H9 (cell line): ENCODE measurements at regions not wholly inside any gene's neighbourhood (a gene's known extent, or its start where the extent isn't known, plus 50 kb on each side); places are given as distances from the start of the nearest gene placed in this dataset.

Experiments used
- DNase-seq: peaks from one replicate; pipeline ENCODE4 v3.0.0-alpha.2; 2017
- H2AFZ ChIP-seq: one replicate; pipeline ENCODE4 v1.6.1; 2013; ENCODE audit warnings: mild to moderate bottlenecking, low read length, control low read depth, moderate library complexity
- H2AK5ac ChIP-seq: 2 replicates; pipeline ENCODE4 v1.6.1; 2013; ENCODE audit warnings: low read length, control low read depth, mixed read lengths; ENCODE audit not compliant: insufficient read length
- H2BK120ac ChIP-seq: one replicate; pipeline ENCODE4 v1.6.1; 2013; ENCODE audit warnings: low read depth, mild to moderate bottlenecking, low read length, control low read depth, inconsistent platforms; ENCODE audit not compliant: poor library complexity, severe bottlenecking
- H2BK12ac ChIP-seq: 2 replicates; pipeline ENCODE4 v1.6.1; 2013; ENCODE audit warnings: low read length, control low read depth, mixed read lengths, low read depth; ENCODE audit not compliant: insufficient read length
- H2BK15ac ChIP-seq: 2 replicates; pipeline ENCODE4 v1.6.1; 2013; ENCODE audit warnings: low read depth, low read length, control low read depth
- H2BK20ac ChIP-seq: one replicate; pipeline ENCODE4 v1.6.1; 2013; ENCODE audit warnings: low read depth, mild to moderate bottlenecking, low read length, control low read depth, inconsistent platforms; ENCODE audit not compliant: poor library complexity, severe bottlenecking
- H2BK5ac ChIP-seq: 2 replicates; pipeline ENCODE4 v1.6.1; 2013; ENCODE audit warnings: low read length, control low read depth, mixed read lengths; ENCODE audit not compliant: insufficient read length
- H3K14ac ChIP-seq: 2 replicates; pipeline ENCODE4 v1.6.1; 2013; ENCODE audit warnings: low read length, control low read depth; ENCODE audit not compliant: insufficient read depth
- H3K18ac ChIP-seq: 2 replicates; pipeline ENCODE4 v1.6.1; 2013; ENCODE audit warnings: low read depth, mild to moderate bottlenecking, mixed read lengths, low read length, control low read depth; ENCODE audit not compliant: insufficient read length
- H3K23ac ChIP-seq: 2 replicates; pipeline ENCODE4 v1.6.1; 2013; ENCODE audit warnings: low read length, control low read depth, mixed read lengths, low read depth; ENCODE audit not compliant: insufficient read length
- H3K23me2 ChIP-seq: 2 replicates; pipeline ENCODE4 v1.6.1; 2013; ENCODE audit warnings: low read depth, mild to moderate bottlenecking, mixed read lengths, low read length, control low read depth; ENCODE audit not compliant: insufficient read length, poor library complexity, severe bottlenecking
- H3K27ac ChIP-seq: 2 replicates; pipeline ENCODE4 v1.5.1; 2013; ENCODE audit warnings: low read length, control low read depth, mixed read lengths, low read depth; ENCODE audit not compliant: insufficient read length
- H3K27me3 ChIP-seq: 2 replicates; pipeline ENCODE4 v1.6.1; 2013; ENCODE audit warnings: low read length, control low read depth, inconsistent platforms; ENCODE audit not compliant: insufficient read depth
- H3K4ac ChIP-seq: 2 replicates; pipeline ENCODE4 v1.6.1; 2013; ENCODE audit warnings: low read depth, mild to moderate bottlenecking, control low read depth, inconsistent platforms, low read length, moderate library complexity
- H3K4me1 ChIP-seq: 2 replicates; pipeline ENCODE4 v1.6.1; 2013; ENCODE audit warnings: low read length, control low read depth, inconsistent platforms; ENCODE audit not compliant: insufficient read depth
- H3K4me2 ChIP-seq: 2 replicates; pipeline ENCODE4 v1.6.1; 2013; ENCODE audit warnings: low read length, control low read depth, mixed read lengths; ENCODE audit not compliant: insufficient read length, insufficient read depth
- H3K56ac ChIP-seq: 2 replicates; pipeline ENCODE4 v1.6.1; 2013; ENCODE audit warnings: low read depth, mild to moderate bottlenecking, mixed read lengths, low read length, control low read depth; ENCODE audit not compliant: insufficient read length
- H3K79me1 ChIP-seq: 2 replicates; pipeline ENCODE4 v1.6.1; 2013; ENCODE audit warnings: low read depth, mild to moderate bottlenecking, moderate library complexity, low read length, control low read depth, inconsistent platforms; ENCODE audit not compliant: insufficient read depth, poor library complexity, severe bottlenecking
- H3K79me2 ChIP-seq: 2 replicates; pipeline ENCODE4 v1.6.1; 2013; ENCODE audit warnings: low read length, control low read depth, inconsistent platforms; ENCODE audit not compliant: insufficient read depth
- H3K9ac ChIP-seq: 2 replicates; pipeline ENCODE4 v1.6.1; 2013; ENCODE audit warnings: low read length, control low read depth, mixed read lengths; ENCODE audit not compliant: insufficient read length; ENCODE audit errors: extremely low read depth
- H3K9me3 ChIP-seq: one replicate; pipeline ENCODE4 v1.6.1; 2013; ENCODE audit warnings: low read depth, low read length, inconsistent platforms; ENCODE audit not compliant: control insufficient read depth
- H3T11ph ChIP-seq: one replicate; pipeline ENCODE4 v1.6.1; 2013; ENCODE audit warnings: mild to moderate bottlenecking, low read length, control low read depth, inconsistent platforms
- H4K20me1 ChIP-seq: one replicate; pipeline ENCODE4 v1.6.1; 2013; ENCODE audit not compliant: control insufficient read depth, insufficient read length, insufficient read depth
- H4K5ac ChIP-seq: 2 replicates; pipeline ENCODE4 v1.6.1; 2013; ENCODE audit warnings: low read depth, mild to moderate bottlenecking, mixed read lengths, low read length, control low read depth; ENCODE audit not compliant: insufficient read length
- H4K8ac ChIP-seq: replicated peaks from 2 replicates; pipeline ENCODE4 v1.6.1; 2013; ENCODE audit warnings: low read length, control low read depth, mixed read lengths, low read depth; ENCODE audit not compliant: insufficient read length
- H4K91ac ChIP-seq: 2 replicates; pipeline ENCODE4 v1.6.1; 2013; ENCODE audit warnings: low read depth, mild to moderate bottlenecking, moderate library complexity, mixed read lengths, low read length, control low read depth; ENCODE audit not compliant: insufficient read length
- H3K27ac Mint-ChIP-seq, 3 experiments: 2 replicates in 2 of 3; 3 replicates in 1 of 3; pipeline ENCODE4 v1.8.0; 2020 to 2021; ENCODE audit warnings: mixed read lengths in 3 of 3, mild to moderate bottlenecking in 1 of 3, moderate library complexity in 1 of 3
- H3K27me3 Mint-ChIP-seq: 2 replicates; pipeline ENCODE4 v1.8.0; 2021; ENCODE audit warnings: low read depth, mild to moderate bottlenecking, moderate library complexity, mixed read lengths
- H3K36me3 Mint-ChIP-seq, 3 experiments: 2 replicates in 2 of 3; 3 replicates in 1 of 3; pipeline ENCODE4 v1.8.0; 2020 to 2021; ENCODE audit warnings: low read depth in 3 of 3, mixed read lengths in 3 of 3; ENCODE audit not compliant: insufficient read depth in 1 of 3
- H3K4me1 Mint-ChIP-seq, 2 experiments: 2 replicates each; pipeline ENCODE4 v1.8.0; 2020; ENCODE audit warnings: mixed read lengths in 2 of 2
- H3K4me3 Mint-ChIP-seq, 2 experiments: 2 replicates in 1 of 2; 3 replicates in 1 of 2; pipeline ENCODE4 v1.8.0; 2020 to 2021; ENCODE audit warnings: mild to moderate bottlenecking in 2 of 2, mixed read lengths in 2 of 2, moderate library complexity in 1 of 2
- H3K9me3 Mint-ChIP-seq, 2 experiments: 2 replicates in 1 of 2; 3 replicates in 1 of 2; pipeline ENCODE4 v1.8.0; 2020; ENCODE audit warnings: mild to moderate bottlenecking in 2 of 2, mixed read lengths in 2 of 2, moderate library complexity in 1 of 2
- CTCF ChIP-seq: fragments of 200-600 bp; sonication (generic); conservative IDR thresholded peaks from 3 replicates; pipeline ENCODE4 v1.8.0; 2021; ENCODE audit warnings: antibody characterized with exemption, mild to moderate bottlenecking
- whole genome bisulfite sequencing: extraction: QIAGEN DNeasy Blood & Tissue Kit; methylation state at CpG from one replicate; pipeline ENCODE4 v1.1.7; 2013; ENCODE audit warnings: missing lambda C conversion rate, low lambda C conversion rate, mixed read lengths; ENCODE audit not compliant: insufficient read length; ENCODE audit errors: extremely low coverage; 5-methylcytosine and 5-hydroxymethylcytosine counted together

- H3K14ac ChIP-seq = no peak overlapping the region
- no peak overlapping the region for H3K23ac ChIP-seq
- no peak overlapping the region for H3K56ac ChIP-seq
- Mint-ChIP-seq H3K27ac (no peak overlapping the region), H3K36me3 (peaks cover 12 to 29% (median 20%) of the 10 kb centered on the region in 3 experiments), H3K4me3 (no peak overlapping the region), H3K9me3 (peaks cover 34 to 37% of the 10 kb centered on the region in 2 experiments), H3K4me1 (no peaks in the 10 kb centered on the region), H3K27me3 (no peaks in the 10 kb centered on the region)
- H3K4me1 ChIP-seq = no peaks in the 10 kb centered on the region
- no peak overlapping the region for H3K4me2 ChIP-seq
- H3K9me3 ChIP-seq = no peaks in the 10 kb centered on the region
- H4K5ac ChIP-seq = no peak overlapping the region
- no peak overlapping the region for H3K4ac ChIP-seq
- H3K18ac ChIP-seq = no peak overlapping the region
- no peak overlapping the region for H4K91ac ChIP-seq
- no peak overlapping the region for H4K8ac ChIP-seq
- H2BK5ac ChIP-seq = no peak overlapping the region
- H3K79me2 ChIP-seq = no peaks in the 10 kb centered on the region
- no peak for DNase-seq
- no peak for TF ChIP-seq CTCF
- H3K27ac ChIP-seq = no peak overlapping the region
- H3K23me2 ChIP-seq = no peaks in the 10 kb centered on the region
- H2AFZ ChIP-seq = no peak overlapping the region
- H3K27me3 ChIP-seq = no peaks in the 10 kb centered on the region
- no peak overlapping the region for H3T11ph ChIP-seq
- H2BK20ac ChIP-seq = no peak overlapping the region
- H2BK12ac ChIP-seq = no peak overlapping the region
- H4K20me1 ChIP-seq = no peaks in the 10 kb centered on the region
- no CpG with 5 or more reads among the region's 2 CpGs for WGBS
- H2AK5ac ChIP-seq = no peak overlapping the region
- H2BK15ac ChIP-seq = no peak overlapping the region
- H3K9ac ChIP-seq = no peak overlapping the region
- no peaks in the 10 kb centered on the region for H3K79me1 ChIP-seq
- H2BK120ac ChIP-seq = no peak overlapping the region
These were observed 469.7 kb downstream of the CPS1 start for GRCh38 chr2:211026109-211026508.
